Fibroblast of lung (primary cell): ENCODE measurements at regions not wholly inside any gene's neighbourhood (a gene's known extent, or its start where the extent isn't known, plus 50 kb on each side); places are given as distances from the start of the nearest gene placed in this dataset.

Experiments used
- EZH2 ChIP-seq: IDR thresholded peaks from 2 replicates; pipeline ENCODE4 v1.5.1; 2012; ENCODE audit warnings: low read length, control low read depth, mild to moderate bottlenecking; ENCODE audit errors: missing control alignments
- TF ChIP-seq, protein P1 (sequence below), 2 donors: IDR thresholded peaks in 1 of 2; conservative IDR thresholded peaks in 1 of 2; 1 replicate in 1 of 2; 2 replicates in 1 of 2; pipeline ENCODE4 v1.5.1; 2011 to 2012; ENCODE audit warnings: low read length in 2 of 2, control low read depth in 1 of 2, inconsistent platforms in 1 of 2, low read depth in 1 of 2, mild to moderate bottlenecking in 1 of 2

GRCh38 chr1:188371295-188371806 is 1542.6 kb downstream of the PLA2G4A start:
- TF ChIP-seq, protein P1, sequence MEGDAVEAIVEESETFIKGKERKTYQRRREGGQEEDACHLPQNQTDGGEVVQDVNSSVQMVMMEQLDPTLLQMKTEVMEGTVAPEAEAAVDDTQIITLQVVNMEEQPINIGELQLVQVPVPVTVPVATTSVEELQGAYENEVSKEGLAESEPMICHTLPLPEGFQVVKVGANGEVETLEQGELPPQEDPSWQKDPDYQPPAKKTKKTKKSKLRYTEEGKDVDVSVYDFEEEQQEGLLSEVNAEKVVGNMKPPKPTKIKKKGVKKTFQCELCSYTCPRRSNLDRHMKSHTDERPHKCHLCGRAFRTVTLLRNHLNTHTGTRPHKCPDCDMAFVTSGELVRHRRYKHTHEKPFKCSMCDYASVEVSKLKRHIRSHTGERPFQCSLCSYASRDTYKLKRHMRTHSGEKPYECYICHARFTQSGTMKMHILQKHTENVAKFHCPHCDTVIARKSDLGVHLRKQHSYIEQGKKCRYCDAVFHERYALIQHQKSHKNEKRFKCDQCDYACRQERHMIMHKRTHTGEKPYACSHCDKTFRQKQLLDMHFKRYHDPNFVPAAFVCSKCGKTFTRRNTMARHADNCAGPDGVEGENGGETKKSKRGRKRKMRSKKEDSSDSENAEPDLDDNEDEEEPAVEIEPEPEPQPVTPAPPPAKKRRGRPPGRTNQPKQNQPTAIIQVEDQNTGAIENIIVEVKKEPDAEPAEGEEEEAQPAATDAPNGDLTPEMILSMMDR (conservative IDR thresholded peaks at IDR 0.05 in 1 of 2, IDR thresholded peaks at IDR 0.05 in 1 of 2; ENCODE audit: low read depth in 1 of 2, low read length in 2 of 2) = no peak
- no peak for TF ChIP-seq EZH2
